ENCODE measurements at regions not wholly inside any gene's neighbourhood (a gene's known extent, or its start where the extent isn't known, plus 50 kb on each side); places are given as distances from the start of the nearest gene placed in this dataset.

DNA sequence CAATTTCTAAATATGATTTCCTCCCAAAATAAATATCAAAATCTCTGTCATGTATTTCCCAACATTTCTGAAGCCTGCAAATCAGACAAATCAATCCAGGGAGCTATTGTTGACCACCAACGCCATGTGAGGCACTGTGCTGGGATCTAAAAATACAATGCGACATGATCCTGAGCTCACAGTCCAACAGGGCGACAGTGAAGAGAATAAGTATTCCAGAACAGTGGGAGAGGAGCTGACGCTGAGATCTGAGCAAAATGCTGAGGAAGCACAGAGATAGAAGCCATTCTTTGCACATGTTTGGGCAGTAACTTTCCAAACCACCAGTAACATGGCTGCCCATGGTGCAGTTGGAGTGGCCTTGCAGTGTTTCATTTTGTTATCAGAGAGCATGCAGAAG is 412.5 kb downstream of the LRATD1 start:
- no peak for TF ChIP-seq CTCF (conservative IDR thresholded peaks at IDR 0.05)
- TF ChIP-seq ZFX (IDR thresholded peaks at IDR 0.05): no peak

Data from C4-2B (cell line).